OCI-LY3 (cell line): ENCODE measurements at regions not wholly inside any gene's neighbourhood (a gene's known extent, or its start where the extent isn't known, plus 50 kb on each side); places are given as distances from the start of the nearest gene placed in this dataset.

Experiments
- H2AFZ ChIP-seq: fragments of 200-600, 300-600 bp; shearing (Covaris generic); 2 replicates; pipeline ENCODE4 v1.6.0; 2014; ENCODE audit warnings: antibody characterized with exemption, low read depth, low read length
- H3K27ac ChIP-seq: fragments of 200-600, 300-600 bp; sonication (generic); 2 replicates; pipeline ENCODE4 v1.5.1; 2014; ENCODE audit warnings: mild to moderate bottlenecking, low read length, moderate library complexity, mixed read lengths
- H3K27me3 ChIP-seq: fragments of 200-600, 300-600 bp; sonication (generic); 2 replicates; pipeline ENCODE4 v1.6.1; 2014; ENCODE audit warnings: low read depth, low read length, mixed read lengths
- H3K36me3 ChIP-seq: fragments of 200-600, 300-600 bp; sonication (generic); replicated peaks from 2 replicates; pipeline ENCODE3; 2014; ENCODE audit warnings: low read depth, low read length, mixed read lengths
- H3K4me1 ChIP-seq: fragments of 300-600, 200-600 bp; sonication (generic); 2 replicates; pipeline ENCODE4 v1.6.1; 2014; ENCODE audit warnings: low read length, mixed read lengths
- H3K4me2 ChIP-seq: fragments of 200-600, 300-600 bp; sonication (generic); 2 replicates; pipeline ENCODE4 v1.6.1; 2014; ENCODE audit warnings: low read length, mixed read lengths
- H3K4me3 ChIP-seq: fragments of 300-600, 200-600 bp; sonication (generic); 2 replicates; pipeline ENCODE4 v1.5.1; 2014; ENCODE audit warnings: antibody characterized with exemption, mild to moderate bottlenecking, low read length, moderate library complexity
- H3K79me2 ChIP-seq: fragments of 300-600, 200-600 bp; shearing (Covaris generic); 2 replicates; pipeline ENCODE4 v1.6.1; 2014; ENCODE audit warnings: mild to moderate bottlenecking, low read length, mixed read lengths
- H3K9ac ChIP-seq: fragments of 300-600, 200-600 bp; shearing (Covaris generic); 2 replicates; pipeline ENCODE4 v1.6.0; 2014; ENCODE audit warnings: mild to moderate bottlenecking, low read length, moderate library complexity
- H3K9me3 ChIP-seq: fragments of 200-600, 300-600 bp; shearing (Covaris generic); 2 replicates; pipeline ENCODE4 v1.6.1; 2014; ENCODE audit warnings: low read length, mixed read lengths; ENCODE audit not compliant: insufficient read depth
- H4K20me1 ChIP-seq: fragments of 200-600, 300-600 bp; sonication (generic); 2 replicates; pipeline ENCODE4 v1.6.1; 2016; ENCODE audit warnings: low read length, mixed read lengths; ENCODE audit not compliant: insufficient read depth
- EZH2phosphoT487 ChIP-seq: fragments of 200-600 bp; shearing (Covaris generic); IDR thresholded peaks from 2 replicates; pipeline ENCODE4 v1.6.1; 2018; ENCODE audit warnings: antibody characterized with exemption, mixed run types, low read depth
- TF ChIP-seq, protein P1 (sequence below): fragments of 200-600, 300-600 bp; sonication (generic); IDR thresholded peaks from 2 replicates; pipeline ENCODE4 v1.5.1; 2014; ENCODE audit warnings: antibody characterized with exemption, low read length, low read depth

- Histone ChIP-seq H3K4me1 (peaks cover 5% of the 10 kb centered on the region), H2AFZ (no peak overlapping the region), H3K9ac (no peak overlapping the region), H3K27ac (no peak overlapping the region), H3K4me2 (no peak overlapping the region), H3K4me3 (no peak overlapping the region), H3K79me2 (no peaks in the 10 kb centered on the region), H4K20me1 (no peaks in the 10 kb centered on the region), H3K36me3 (no peaks in the 10 kb centered on the region), H3K27me3 (no peaks in the 10 kb centered on the region), H3K9me3 (no peaks in the 10 kb centered on the region)
- TF ChIP-seq, protein P1, sequence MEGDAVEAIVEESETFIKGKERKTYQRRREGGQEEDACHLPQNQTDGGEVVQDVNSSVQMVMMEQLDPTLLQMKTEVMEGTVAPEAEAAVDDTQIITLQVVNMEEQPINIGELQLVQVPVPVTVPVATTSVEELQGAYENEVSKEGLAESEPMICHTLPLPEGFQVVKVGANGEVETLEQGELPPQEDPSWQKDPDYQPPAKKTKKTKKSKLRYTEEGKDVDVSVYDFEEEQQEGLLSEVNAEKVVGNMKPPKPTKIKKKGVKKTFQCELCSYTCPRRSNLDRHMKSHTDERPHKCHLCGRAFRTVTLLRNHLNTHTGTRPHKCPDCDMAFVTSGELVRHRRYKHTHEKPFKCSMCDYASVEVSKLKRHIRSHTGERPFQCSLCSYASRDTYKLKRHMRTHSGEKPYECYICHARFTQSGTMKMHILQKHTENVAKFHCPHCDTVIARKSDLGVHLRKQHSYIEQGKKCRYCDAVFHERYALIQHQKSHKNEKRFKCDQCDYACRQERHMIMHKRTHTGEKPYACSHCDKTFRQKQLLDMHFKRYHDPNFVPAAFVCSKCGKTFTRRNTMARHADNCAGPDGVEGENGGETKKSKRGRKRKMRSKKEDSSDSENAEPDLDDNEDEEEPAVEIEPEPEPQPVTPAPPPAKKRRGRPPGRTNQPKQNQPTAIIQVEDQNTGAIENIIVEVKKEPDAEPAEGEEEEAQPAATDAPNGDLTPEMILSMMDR = no peak
- TF ChIP-seq EZH2phosphoT487 = no peak
Measured at GRCh38 chr4:33696041-33696440, 2548.3 kb downstream of the ARAP2 start.

- Histone ChIP-seq H3K4me1 (peaks cover 5% of the 10 kb centered on the region), H3K4me3 (no peak overlapping the region), H3K27me3 (no peaks in the 10 kb centered on the region), H3K27ac (no peak overlapping the region), H3K9ac (no peak overlapping the region), H3K9me3 (no peaks in the 10 kb centered on the region), H2AFZ (no peak overlapping the region), H4K20me1 (no peaks in the 10 kb centered on the region), H3K36me3 (no peaks in the 10 kb centered on the region), H3K79me2 (no peaks in the 10 kb centered on the region), H3K4me2 (no peak overlapping the region)
- TF ChIP-seq EZH2phosphoT487 = no peak
- TF ChIP-seq, protein P1 = no peak
Measured at GRCh38 chr4:33696586-33696985, 2547.7 kb downstream of the ARAP2 start.

DNA sequence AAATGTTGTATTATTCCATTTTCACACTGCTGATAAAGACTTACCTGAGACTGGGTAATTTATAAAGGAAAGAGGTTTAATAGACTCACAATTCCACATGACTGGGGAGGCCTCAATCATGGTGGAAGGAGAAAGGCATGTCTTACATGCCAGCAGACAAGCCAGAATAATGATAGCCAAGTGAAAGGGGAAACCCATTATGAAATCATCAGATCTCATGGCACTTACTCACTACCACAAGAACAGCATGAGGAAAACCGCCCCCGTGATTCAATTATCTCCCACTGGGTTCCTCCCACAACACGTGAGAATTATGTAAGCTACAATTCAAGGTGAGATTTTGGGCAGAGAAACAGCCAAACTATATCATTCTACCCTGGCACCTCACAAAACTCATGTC lies 2535.1 kb downstream of the ARAP2 start:
- Histone ChIP-seq H3K4me3 (no peak overlapping the region), H3K9me3 (peaks cover 6% of the 10 kb centered on the region; the same call in 1 of the 2 replicates), H2AFZ (0 out of 2 replicates have a peak overlapping the region, but pooled peaks have one; percentile 26), H3K79me2 (no peaks in the 10 kb centered on the region), H3K4me2 (no peak overlapping the region), H3K4me1 (no peaks in the 10 kb centered on the region), H3K27ac (no peak overlapping the region), H3K27me3 (no peaks in the 10 kb centered on the region), H3K36me3 (no peaks in the 10 kb centered on the region), H3K9ac (no peak overlapping the region), H4K20me1 (no peaks in the 10 kb centered on the region)
- TF ChIP-seq, protein P1 = no peak

DNA sequence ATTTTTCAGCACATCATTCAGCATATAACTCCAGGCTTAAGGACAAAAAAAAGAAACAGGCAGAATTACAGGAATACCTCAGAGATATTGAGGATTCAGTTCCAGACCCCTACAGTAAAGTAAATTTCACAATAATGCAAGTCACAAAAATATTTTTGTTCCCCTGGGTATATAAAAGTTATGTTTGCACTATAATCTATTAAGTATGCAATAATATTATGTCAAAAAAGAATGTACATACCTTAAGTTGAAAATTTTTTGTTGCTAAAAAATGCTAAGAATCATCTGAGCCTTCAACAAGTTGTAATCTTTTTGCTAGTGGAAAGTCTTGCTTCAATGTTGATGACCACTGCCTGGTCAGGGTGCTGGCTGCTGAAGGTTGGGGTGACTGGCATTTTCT lies 2532.5 kb downstream of the ARAP2 start:
- Histone ChIP-seq H3K9me3 (peaks cover 6% of the 10 kb centered on the region; the same call in 1 of the 2 replicates), H3K4me1 (no peaks in the 10 kb centered on the region), H3K36me3 (no peaks in the 10 kb centered on the region), H3K79me2 (no peaks in the 10 kb centered on the region), H3K4me3 (no peak overlapping the region), H3K27ac (no peak overlapping the region), H4K20me1 (no peaks in the 10 kb centered on the region), H3K9ac (no peak overlapping the region), H3K4me2 (no peak overlapping the region), H2AFZ (no peak overlapping the region), H3K27me3 (no peaks in the 10 kb centered on the region)
- no peak for TF ChIP-seq EZH2phosphoT487
- TF ChIP-seq, protein P1 = no peak
